ENCODE measurements at regions not wholly inside any gene's neighbourhood (a gene's known extent, or its start where the extent isn't known, plus 50 kb on each side); places are given as distances from the start of the nearest gene placed in this dataset.

- no peaks in the 10 kb centered on the region for H3K9me2 ChIP-seq (ENCODE audit: insufficient read depth)
- H3K36me3 ChIP-seq (ENCODE audit: insufficient read depth): no peaks in the 10 kb centered on the region
- Mint-ChIP-seq H3K27me3 (ENCODE audit: insufficient read depth, low read depth, poor library complexity) (peaks cover 5% of the 10 kb centered on the region), H3K4me3 (no peak overlapping the region), H3K36me3 (ENCODE audit: low read depth) (no peaks in the 10 kb centered on the region), H3K4me1 (peaks cover 5% of the 10 kb centered on the region), H3K9me3 (no peaks in the 10 kb centered on the region), H3K27ac (no peak overlapping the region)
- no peaks in the 10 kb centered on the region for H4K20me1 ChIP-seq (replicated peaks; ENCODE audit: insufficient read depth)
- TF ChIP-seq JUNB (IDR thresholded peaks at IDR 0.05; ENCODE audit: unreplicated experiment): no peak
- TF ChIP-seq CREB1 (CRISPR knock-in tag; IDR thresholded peaks at IDR 0.05; ENCODE audit: low read depth): no peak
- TF ChIP-seq POLR2AphosphoS5 (IDR thresholded peaks at IDR 0.05; ENCODE audit: low read depth): no peak
- no peak for TF ChIP-seq ZNF114 (CRISPR knock-in tag; IDR thresholded peaks at IDR 0.05)
- no peak for TF ChIP-seq EZH2phosphoT487 (IDR thresholded peaks at IDR 0.05; ENCODE audit: unreplicated experiment)
- no peak for TF ChIP-seq EZH2 (IDR thresholded peaks at IDR 0.05; ENCODE audit: low read depth, unreplicated experiment)
- TF ChIP-seq, protein P1, sequence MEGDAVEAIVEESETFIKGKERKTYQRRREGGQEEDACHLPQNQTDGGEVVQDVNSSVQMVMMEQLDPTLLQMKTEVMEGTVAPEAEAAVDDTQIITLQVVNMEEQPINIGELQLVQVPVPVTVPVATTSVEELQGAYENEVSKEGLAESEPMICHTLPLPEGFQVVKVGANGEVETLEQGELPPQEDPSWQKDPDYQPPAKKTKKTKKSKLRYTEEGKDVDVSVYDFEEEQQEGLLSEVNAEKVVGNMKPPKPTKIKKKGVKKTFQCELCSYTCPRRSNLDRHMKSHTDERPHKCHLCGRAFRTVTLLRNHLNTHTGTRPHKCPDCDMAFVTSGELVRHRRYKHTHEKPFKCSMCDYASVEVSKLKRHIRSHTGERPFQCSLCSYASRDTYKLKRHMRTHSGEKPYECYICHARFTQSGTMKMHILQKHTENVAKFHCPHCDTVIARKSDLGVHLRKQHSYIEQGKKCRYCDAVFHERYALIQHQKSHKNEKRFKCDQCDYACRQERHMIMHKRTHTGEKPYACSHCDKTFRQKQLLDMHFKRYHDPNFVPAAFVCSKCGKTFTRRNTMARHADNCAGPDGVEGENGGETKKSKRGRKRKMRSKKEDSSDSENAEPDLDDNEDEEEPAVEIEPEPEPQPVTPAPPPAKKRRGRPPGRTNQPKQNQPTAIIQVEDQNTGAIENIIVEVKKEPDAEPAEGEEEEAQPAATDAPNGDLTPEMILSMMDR (conservative IDR thresholded peaks at IDR 0.05; ENCODE audit: low read depth in 2 of 2): no peak
- TF ChIP-seq, protein P2, sequence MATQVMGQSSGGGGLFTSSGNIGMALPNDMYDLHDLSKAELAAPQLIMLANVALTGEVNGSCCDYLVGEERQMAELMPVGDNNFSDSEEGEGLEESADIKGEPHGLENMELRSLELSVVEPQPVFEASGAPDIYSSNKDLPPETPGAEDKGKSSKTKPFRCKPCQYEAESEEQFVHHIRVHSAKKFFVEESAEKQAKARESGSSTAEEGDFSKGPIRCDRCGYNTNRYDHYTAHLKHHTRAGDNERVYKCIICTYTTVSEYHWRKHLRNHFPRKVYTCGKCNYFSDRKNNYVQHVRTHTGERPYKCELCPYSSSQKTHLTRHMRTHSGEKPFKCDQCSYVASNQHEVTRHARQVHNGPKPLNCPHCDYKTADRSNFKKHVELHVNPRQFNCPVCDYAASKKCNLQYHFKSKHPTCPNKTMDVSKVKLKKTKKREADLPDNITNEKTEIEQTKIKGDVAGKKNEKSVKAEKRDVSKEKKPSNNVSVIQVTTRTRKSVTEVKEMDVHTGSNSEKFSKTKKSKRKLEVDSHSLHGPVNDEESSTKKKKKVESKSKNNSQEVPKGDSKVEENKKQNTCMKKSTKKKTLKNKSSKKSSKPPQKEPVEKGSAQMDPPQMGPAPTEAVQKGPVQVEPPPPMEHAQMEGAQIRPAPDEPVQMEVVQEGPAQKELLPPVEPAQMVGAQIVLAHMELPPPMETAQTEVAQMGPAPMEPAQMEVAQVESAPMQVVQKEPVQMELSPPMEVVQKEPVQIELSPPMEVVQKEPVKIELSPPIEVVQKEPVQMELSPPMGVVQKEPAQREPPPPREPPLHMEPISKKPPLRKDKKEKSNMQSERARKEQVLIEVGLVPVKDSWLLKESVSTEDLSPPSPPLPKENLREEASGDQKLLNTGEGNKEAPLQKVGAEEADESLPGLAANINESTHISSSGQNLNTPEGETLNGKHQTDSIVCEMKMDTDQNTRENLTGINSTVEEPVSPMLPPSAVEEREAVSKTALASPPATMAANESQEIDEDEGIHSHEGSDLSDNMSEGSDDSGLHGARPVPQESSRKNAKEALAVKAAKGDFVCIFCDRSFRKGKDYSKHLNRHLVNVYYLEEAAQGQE (IDR thresholded peaks at IDR 0.05; ENCODE audit: unreplicated experiment): no peak
- TF ChIP-seq, protein P3, sequence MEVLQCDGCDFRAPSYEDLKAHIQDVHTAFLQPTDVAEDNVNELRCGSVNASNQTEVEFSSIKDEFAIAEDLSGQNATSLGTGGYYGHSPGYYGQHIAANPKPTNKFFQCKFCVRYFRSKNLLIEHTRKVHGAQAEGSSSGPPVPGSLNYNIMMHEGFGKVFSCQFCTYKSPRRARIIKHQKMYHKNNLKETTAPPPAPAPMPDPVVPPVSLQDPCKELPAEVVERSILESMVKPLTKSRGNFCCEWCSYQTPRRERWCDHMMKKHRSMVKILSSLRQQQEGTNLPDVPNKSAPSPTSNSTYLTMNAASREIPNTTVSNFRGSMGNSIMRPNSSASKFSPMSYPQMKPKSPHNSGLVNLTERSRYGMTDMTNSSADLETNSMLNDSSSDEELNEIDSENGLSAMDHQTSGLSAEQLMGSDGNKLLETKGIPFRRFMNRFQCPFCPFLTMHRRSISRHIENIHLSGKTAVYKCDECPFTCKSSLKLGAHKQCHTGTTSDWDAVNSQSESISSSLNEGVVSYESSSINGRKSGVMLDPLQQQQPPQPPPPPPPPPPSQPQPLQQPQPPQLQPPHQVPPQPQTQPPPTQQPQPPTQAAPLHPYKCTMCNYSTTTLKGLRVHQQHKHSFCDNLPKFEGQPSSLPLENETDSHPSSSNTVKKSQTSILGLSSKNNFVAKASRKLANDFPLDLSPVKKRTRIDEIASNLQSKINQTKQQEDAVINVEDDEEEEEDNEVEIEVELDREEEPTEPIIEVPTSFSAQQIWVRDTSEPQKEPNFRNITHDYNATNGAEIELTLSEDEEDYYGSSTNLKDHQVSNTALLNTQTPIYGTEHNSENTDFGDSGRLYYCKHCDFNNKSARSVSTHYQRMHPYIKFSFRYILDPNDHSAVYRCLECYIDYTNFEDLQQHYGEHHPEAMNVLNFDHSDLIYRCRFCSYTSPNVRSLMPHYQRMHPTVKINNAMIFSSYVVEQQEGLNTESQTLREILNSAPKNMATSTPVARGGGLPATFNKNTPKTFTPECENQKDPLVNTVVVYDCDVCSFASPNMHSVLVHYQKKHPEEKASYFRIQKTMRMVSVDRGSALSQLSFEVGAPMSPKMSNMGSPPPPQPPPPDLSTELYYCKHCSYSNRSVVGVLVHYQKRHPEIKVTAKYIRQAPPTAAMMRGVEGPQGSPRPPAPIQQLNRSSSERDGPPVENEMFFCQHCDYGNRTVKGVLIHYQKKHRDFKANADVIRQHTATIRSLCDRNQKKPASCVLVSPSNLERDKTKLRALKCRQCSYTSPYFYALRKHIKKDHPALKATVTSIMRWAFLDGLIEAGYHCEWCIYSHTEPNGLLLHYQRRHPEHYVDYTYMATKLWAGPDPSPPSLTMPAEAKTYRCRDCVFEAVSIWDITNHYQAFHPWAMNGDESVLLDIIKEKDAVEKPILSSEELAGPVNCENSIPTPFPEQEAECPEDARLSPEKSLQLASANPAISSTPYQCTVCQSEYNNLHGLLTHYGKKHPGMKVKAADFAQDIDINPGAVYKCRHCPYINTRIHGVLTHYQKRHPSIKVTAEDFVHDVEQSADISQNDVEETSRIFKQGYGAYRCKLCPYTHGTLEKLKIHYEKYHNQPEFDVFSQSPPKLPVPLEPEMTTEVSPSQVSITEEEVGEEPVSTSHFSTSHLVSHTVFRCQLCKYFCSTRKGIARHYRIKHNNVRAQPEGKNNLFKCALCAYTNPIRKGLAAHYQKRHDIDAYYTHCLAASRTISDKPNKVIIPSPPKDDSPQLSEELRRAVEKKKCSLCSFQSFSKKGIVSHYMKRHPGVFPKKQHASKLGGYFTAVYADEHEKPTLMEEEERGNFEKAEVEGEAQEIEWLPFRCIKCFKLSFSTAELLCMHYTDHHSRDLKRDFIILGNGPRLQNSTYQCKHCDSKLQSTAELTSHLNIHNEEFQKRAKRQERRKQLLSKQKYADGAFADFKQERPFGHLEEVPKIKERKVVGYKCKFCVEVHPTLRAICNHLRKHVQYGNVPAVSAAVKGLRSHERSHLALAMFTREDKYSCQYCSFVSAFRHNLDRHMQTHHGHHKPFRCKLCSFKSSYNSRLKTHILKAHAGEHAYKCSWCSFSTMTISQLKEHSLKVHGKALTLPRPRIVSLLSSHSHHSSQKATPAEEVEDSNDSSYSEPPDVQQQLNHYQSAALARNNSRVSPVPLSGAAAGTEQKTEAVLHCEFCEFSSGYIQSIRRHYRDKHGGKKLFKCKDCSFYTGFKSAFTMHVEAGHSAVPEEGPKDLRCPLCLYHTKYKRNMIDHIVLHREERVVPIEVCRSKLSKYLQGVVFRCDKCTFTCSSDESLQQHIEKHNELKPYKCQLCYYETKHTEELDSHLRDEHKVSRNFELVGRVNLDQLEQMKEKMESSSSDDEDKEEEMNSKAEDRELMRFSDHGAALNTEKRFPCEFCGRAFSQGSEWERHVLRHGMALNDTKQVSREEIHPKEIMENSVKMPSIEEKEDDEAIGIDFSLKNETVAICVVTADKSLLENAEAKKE (CRISPR knock-in tag; IDR thresholded peaks at IDR 0.05): no peak
- no peak for TF ChIP-seq NANOG (IDR thresholded peaks at IDR 0.05; ENCODE audit: borderline replicate concordance)
- TF ChIP-seq ETS1 (IDR thresholded peaks at IDR 0.05): no peak
- no peak for TF ChIP-seq STAT1 (IDR thresholded peaks at IDR 0.05; ENCODE audit: unreplicated experiment)
- H3K4me2 ChIP-seq: no peak overlapping the region
- no peak overlapping the region for H3K4me3 ChIP-seq
- H3K27me3 ChIP-seq (ENCODE audit: insufficient read depth): peaks cover 20% of the 10 kb centered on the region
- ATAC-seq (no peak), DNase-seq (ENCODE audit: low spot score) (no peak)
- H3K27ac ChIP-seq (ENCODE audit: low read depth): no peak overlapping the region
- no peaks in the 10 kb centered on the region for H3K79me2 ChIP-seq (replicated peaks; ENCODE audit: insufficient read depth)
- H3K4me1 ChIP-seq (ENCODE audit: insufficient read depth): no peaks in the 10 kb centered on the region
- H3F3A ChIP-seq (replicated peaks; ENCODE audit: low read depth): no peaks in the 10 kb centered on the region
- H2AFZ ChIP-seq: no peak overlapping the region
Measured at GRCh38 chr1:90568436-90568835, 148.7 kb downstream of the BARHL2 start.

All from GM23338 (cell line).